H9 (cell line): ENCODE measurements at regions not wholly inside any gene's neighbourhood (a gene's known extent, or its start where the extent isn't known, plus 50 kb on each side); places are given as distances from the start of the nearest gene placed in this dataset.

Experiments used
- DNase-seq: peaks from one replicate; pipeline ENCODE4 v3.0.0-alpha.2; 2017
- H2AFZ ChIP-seq: one replicate; pipeline ENCODE4 v1.6.1; 2013; ENCODE audit warnings: mild to moderate bottlenecking, low read length, control low read depth, moderate library complexity
- H2AK5ac ChIP-seq: 2 replicates; pipeline ENCODE4 v1.6.1; 2013; ENCODE audit warnings: low read length, control low read depth, mixed read lengths; ENCODE audit not compliant: insufficient read length
- H2BK120ac ChIP-seq: one replicate; pipeline ENCODE4 v1.6.1; 2013; ENCODE audit warnings: low read depth, mild to moderate bottlenecking, low read length, control low read depth, inconsistent platforms; ENCODE audit not compliant: poor library complexity, severe bottlenecking
- H2BK12ac ChIP-seq: 2 replicates; pipeline ENCODE4 v1.6.1; 2013; ENCODE audit warnings: low read length, control low read depth, mixed read lengths, low read depth; ENCODE audit not compliant: insufficient read length
- H2BK15ac ChIP-seq: 2 replicates; pipeline ENCODE4 v1.6.1; 2013; ENCODE audit warnings: low read depth, low read length, control low read depth
- H2BK20ac ChIP-seq: one replicate; pipeline ENCODE4 v1.6.1; 2013; ENCODE audit warnings: low read depth, mild to moderate bottlenecking, low read length, control low read depth, inconsistent platforms; ENCODE audit not compliant: poor library complexity, severe bottlenecking
- H2BK5ac ChIP-seq: 2 replicates; pipeline ENCODE4 v1.6.1; 2013; ENCODE audit warnings: low read length, control low read depth, mixed read lengths; ENCODE audit not compliant: insufficient read length
- H3K14ac ChIP-seq: 2 replicates; pipeline ENCODE4 v1.6.1; 2013; ENCODE audit warnings: low read length, control low read depth; ENCODE audit not compliant: insufficient read depth
- H3K18ac ChIP-seq: 2 replicates; pipeline ENCODE4 v1.6.1; 2013; ENCODE audit warnings: low read depth, mild to moderate bottlenecking, mixed read lengths, low read length, control low read depth; ENCODE audit not compliant: insufficient read length
- H3K23ac ChIP-seq: 2 replicates; pipeline ENCODE4 v1.6.1; 2013; ENCODE audit warnings: low read length, control low read depth, mixed read lengths, low read depth; ENCODE audit not compliant: insufficient read length
- H3K23me2 ChIP-seq: 2 replicates; pipeline ENCODE4 v1.6.1; 2013; ENCODE audit warnings: low read depth, mild to moderate bottlenecking, mixed read lengths, low read length, control low read depth; ENCODE audit not compliant: insufficient read length, poor library complexity, severe bottlenecking
- H3K27ac ChIP-seq: 2 replicates; pipeline ENCODE4 v1.5.1; 2013; ENCODE audit warnings: low read length, control low read depth, mixed read lengths, low read depth; ENCODE audit not compliant: insufficient read length
- H3K27me3 ChIP-seq: 2 replicates; pipeline ENCODE4 v1.6.1; 2013; ENCODE audit warnings: low read length, control low read depth, inconsistent platforms; ENCODE audit not compliant: insufficient read depth
- H3K4ac ChIP-seq: 2 replicates; pipeline ENCODE4 v1.6.1; 2013; ENCODE audit warnings: low read depth, mild to moderate bottlenecking, control low read depth, inconsistent platforms, low read length, moderate library complexity
- H3K4me1 ChIP-seq: 2 replicates; pipeline ENCODE4 v1.6.1; 2013; ENCODE audit warnings: low read length, control low read depth, inconsistent platforms; ENCODE audit not compliant: insufficient read depth
- H3K4me2 ChIP-seq: 2 replicates; pipeline ENCODE4 v1.6.1; 2013; ENCODE audit warnings: low read length, control low read depth, mixed read lengths; ENCODE audit not compliant: insufficient read length, insufficient read depth
- H3K56ac ChIP-seq: 2 replicates; pipeline ENCODE4 v1.6.1; 2013; ENCODE audit warnings: low read depth, mild to moderate bottlenecking, mixed read lengths, low read length, control low read depth; ENCODE audit not compliant: insufficient read length
- H3K79me1 ChIP-seq: 2 replicates; pipeline ENCODE4 v1.6.1; 2013; ENCODE audit warnings: low read depth, mild to moderate bottlenecking, moderate library complexity, low read length, control low read depth, inconsistent platforms; ENCODE audit not compliant: insufficient read depth, poor library complexity, severe bottlenecking
- H3K79me2 ChIP-seq: 2 replicates; pipeline ENCODE4 v1.6.1; 2013; ENCODE audit warnings: low read length, control low read depth, inconsistent platforms; ENCODE audit not compliant: insufficient read depth
- H3K9ac ChIP-seq: 2 replicates; pipeline ENCODE4 v1.6.1; 2013; ENCODE audit warnings: low read length, control low read depth, mixed read lengths; ENCODE audit not compliant: insufficient read length; ENCODE audit errors: extremely low read depth
- H3K9me3 ChIP-seq: one replicate; pipeline ENCODE4 v1.6.1; 2013; ENCODE audit warnings: low read depth, low read length, inconsistent platforms; ENCODE audit not compliant: control insufficient read depth
- H3T11ph ChIP-seq: one replicate; pipeline ENCODE4 v1.6.1; 2013; ENCODE audit warnings: mild to moderate bottlenecking, low read length, control low read depth, inconsistent platforms
- H4K20me1 ChIP-seq: one replicate; pipeline ENCODE4 v1.6.1; 2013; ENCODE audit not compliant: control insufficient read depth, insufficient read length, insufficient read depth
- H4K5ac ChIP-seq: 2 replicates; pipeline ENCODE4 v1.6.1; 2013; ENCODE audit warnings: low read depth, mild to moderate bottlenecking, mixed read lengths, low read length, control low read depth; ENCODE audit not compliant: insufficient read length
- H4K8ac ChIP-seq: replicated peaks from 2 replicates; pipeline ENCODE4 v1.6.1; 2013; ENCODE audit warnings: low read length, control low read depth, mixed read lengths, low read depth; ENCODE audit not compliant: insufficient read length
- H4K91ac ChIP-seq: 2 replicates; pipeline ENCODE4 v1.6.1; 2013; ENCODE audit warnings: low read depth, mild to moderate bottlenecking, moderate library complexity, mixed read lengths, low read length, control low read depth; ENCODE audit not compliant: insufficient read length
- H3K27ac Mint-ChIP-seq, 3 experiments: 2 replicates in 2 of 3; 3 replicates in 1 of 3; pipeline ENCODE4 v1.8.0; 2020 to 2021; ENCODE audit warnings: mixed read lengths in 3 of 3, mild to moderate bottlenecking in 1 of 3, moderate library complexity in 1 of 3
- H3K27me3 Mint-ChIP-seq: 2 replicates; pipeline ENCODE4 v1.8.0; 2021; ENCODE audit warnings: low read depth, mild to moderate bottlenecking, moderate library complexity, mixed read lengths
- H3K36me3 Mint-ChIP-seq, 3 experiments: 2 replicates in 2 of 3; 3 replicates in 1 of 3; pipeline ENCODE4 v1.8.0; 2020 to 2021; ENCODE audit warnings: low read depth in 3 of 3, mixed read lengths in 3 of 3; ENCODE audit not compliant: insufficient read depth in 1 of 3
- H3K4me1 Mint-ChIP-seq, 2 experiments: 2 replicates each; pipeline ENCODE4 v1.8.0; 2020; ENCODE audit warnings: mixed read lengths in 2 of 2
- H3K4me3 Mint-ChIP-seq, 2 experiments: 2 replicates in 1 of 2; 3 replicates in 1 of 2; pipeline ENCODE4 v1.8.0; 2020 to 2021; ENCODE audit warnings: mild to moderate bottlenecking in 2 of 2, mixed read lengths in 2 of 2, moderate library complexity in 1 of 2
- H3K9me3 Mint-ChIP-seq, 2 experiments: 2 replicates in 1 of 2; 3 replicates in 1 of 2; pipeline ENCODE4 v1.8.0; 2020; ENCODE audit warnings: mild to moderate bottlenecking in 2 of 2, mixed read lengths in 2 of 2, moderate library complexity in 1 of 2
- CTCF ChIP-seq: fragments of 200-600 bp; sonication (generic); conservative IDR thresholded peaks from 3 replicates; pipeline ENCODE4 v1.8.0; 2021; ENCODE audit warnings: antibody characterized with exemption, mild to moderate bottlenecking
- WGBS: extraction: QIAGEN DNeasy Blood & Tissue Kit; methylation state at CpG from one replicate; pipeline ENCODE4 v1.1.7; 2013; ENCODE audit warnings: missing lambda C conversion rate, low lambda C conversion rate, mixed read lengths; ENCODE audit not compliant: insufficient read length; ENCODE audit errors: extremely low coverage; 5-methylcytosine and 5-hydroxymethylcytosine counted together

GRCh38 chr2:35688309-35688708, 667.3 kb upstream of the CRIM1 start:
- no peak overlapping the region for H3K4me2 ChIP-seq
- no CpG with 5 or more reads among the region's 4 CpGs for WGBS
- H3K9ac ChIP-seq = no peak overlapping the region
- H2BK20ac ChIP-seq = no peak overlapping the region
- H2AFZ ChIP-seq = no peak overlapping the region
- Mint-ChIP-seq H3K27ac (no peak overlapping the region), H3K27me3 (no peaks in the 10 kb centered on the region), H3K9me3 (no peaks in the 10 kb centered on the region), H3K4me3 (no peak overlapping the region), H3K36me3 (no peaks in the 10 kb centered on the region), H3K4me1 (peaks cover 0 to 5% of the 10 kb centered on the region in 2 experiments; a peak in 1 of 4 replicates)
- H3K4me1 ChIP-seq = no peaks in the 10 kb centered on the region
- no peak overlapping the region for H3K14ac ChIP-seq
- H3T11ph ChIP-seq = no peak overlapping the region
- no peak overlapping the region for H2BK5ac ChIP-seq
- no peaks in the 10 kb centered on the region for H3K27me3 ChIP-seq
- H2BK12ac ChIP-seq = no peak overlapping the region
- H3K18ac ChIP-seq = no peak overlapping the region
- no peak overlapping the region for H2BK15ac ChIP-seq
- H4K5ac ChIP-seq = no peak overlapping the region
- H3K79me2 ChIP-seq = no peaks in the 10 kb centered on the region
- no peak overlapping the region for H4K91ac ChIP-seq
- H3K27ac ChIP-seq = no peak overlapping the region
- no peak for TF ChIP-seq CTCF
- no peaks in the 10 kb centered on the region for H3K23me2 ChIP-seq
- no peak overlapping the region for H3K23ac ChIP-seq
- H3K56ac ChIP-seq = no peak overlapping the region
- no peaks in the 10 kb centered on the region for H3K79me1 ChIP-seq
- DNase-seq = no peak
- no peaks in the 10 kb centered on the region for H3K9me3 ChIP-seq
- no peak overlapping the region for H4K8ac ChIP-seq
- no peak overlapping the region for H2AK5ac ChIP-seq
- H4K20me1 ChIP-seq = no peaks in the 10 kb centered on the region
- H3K4ac ChIP-seq = no peak overlapping the region
- no peak overlapping the region for H2BK120ac ChIP-seq
